ENCODE measurements at regions not wholly inside any gene's neighbourhood (a gene's known extent, or its start where the extent isn't known, plus 50 kb on each side); places are given as distances from the start of the nearest gene placed in this dataset.

GRCh38 chr11:45341372-45341771 lies 55.2 kb upstream of the SYT13 start:
- no peak for DNase-seq

- DNase-seq: peak; percentile 96
Measured at GRCh38 chr11:45339729-45340519, 53.8 kb upstream of the SYT13 start.

- no peak for DNase-seq
Measured at GRCh38 chr11:45337583-45338360, 51.6 kb upstream of the SYT13 start.

- no peak for DNase-seq
Measured at GRCh38 chr11:45336136-45336535, 50.0 kb upstream of the SYT13 start.

Measured in eye (tissue), 1 donor.